Esophagus squamous epithelium (tissue), 4 donors: ENCODE measurements at regions not wholly inside any gene's neighbourhood (a gene's known extent, or its start where the extent isn't known, plus 50 kb on each side); places are given as distances from the start of the nearest gene placed in this dataset.

Experiments used
- POLR2A ChIP-seq, 4 donors: fragments of 450-650 bp; IDR thresholded peaks; one replicate each; pipeline ENCODE4 v1.6.1; 2017; ENCODE audit warnings: antibody characterized with exemption in 4 of 4, mild to moderate bottlenecking in 4 of 4, moderate library complexity in 3 of 4
- TF ChIP-seq, protein P1 (sequence below), 6 experiments: fragments of 450-650 bp in 4 of 6; fragments of 200-600 bp in 2 of 6; sonication (generic) in 2 of 6; IDR thresholded peaks; one replicate each; pipeline ENCODE4 v1.5.1; 2016 to 2019; ENCODE audit warnings: antibody characterized with exemption in 6 of 6, mild to moderate bottlenecking in 4 of 6, moderate library complexity in 4 of 6

DNA sequence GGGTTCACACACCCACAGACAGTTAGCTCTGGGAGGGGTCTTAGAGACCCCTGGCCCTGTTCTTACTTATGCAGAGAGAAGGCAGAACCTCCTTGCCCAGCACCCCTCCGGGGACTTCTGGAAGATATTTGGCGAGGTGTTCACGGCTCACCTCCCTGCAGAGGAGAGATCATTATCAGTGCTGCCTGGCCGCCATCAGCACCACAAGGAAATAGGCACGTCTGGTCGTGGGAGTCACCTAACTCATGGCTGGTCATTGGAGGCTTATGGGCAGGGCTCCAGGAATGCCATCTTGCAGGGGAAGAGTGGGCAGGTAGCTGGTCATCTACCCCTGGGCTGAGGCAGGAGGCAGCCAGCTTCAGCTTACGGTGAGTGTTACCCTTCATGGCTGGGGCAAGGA, 189.4 kb downstream of the RPS24 start:
- TF ChIP-seq, protein P1, sequence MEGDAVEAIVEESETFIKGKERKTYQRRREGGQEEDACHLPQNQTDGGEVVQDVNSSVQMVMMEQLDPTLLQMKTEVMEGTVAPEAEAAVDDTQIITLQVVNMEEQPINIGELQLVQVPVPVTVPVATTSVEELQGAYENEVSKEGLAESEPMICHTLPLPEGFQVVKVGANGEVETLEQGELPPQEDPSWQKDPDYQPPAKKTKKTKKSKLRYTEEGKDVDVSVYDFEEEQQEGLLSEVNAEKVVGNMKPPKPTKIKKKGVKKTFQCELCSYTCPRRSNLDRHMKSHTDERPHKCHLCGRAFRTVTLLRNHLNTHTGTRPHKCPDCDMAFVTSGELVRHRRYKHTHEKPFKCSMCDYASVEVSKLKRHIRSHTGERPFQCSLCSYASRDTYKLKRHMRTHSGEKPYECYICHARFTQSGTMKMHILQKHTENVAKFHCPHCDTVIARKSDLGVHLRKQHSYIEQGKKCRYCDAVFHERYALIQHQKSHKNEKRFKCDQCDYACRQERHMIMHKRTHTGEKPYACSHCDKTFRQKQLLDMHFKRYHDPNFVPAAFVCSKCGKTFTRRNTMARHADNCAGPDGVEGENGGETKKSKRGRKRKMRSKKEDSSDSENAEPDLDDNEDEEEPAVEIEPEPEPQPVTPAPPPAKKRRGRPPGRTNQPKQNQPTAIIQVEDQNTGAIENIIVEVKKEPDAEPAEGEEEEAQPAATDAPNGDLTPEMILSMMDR (IDR thresholded peaks at IDR 0.05) = no peak
- no peak for TF ChIP-seq POLR2A (IDR thresholded peaks at IDR 0.05)
